ENCODE measurements at regions not wholly inside any gene's neighbourhood (a gene's known extent, or its start where the extent isn't known, plus 50 kb on each side); places are given as distances from the start of the nearest gene placed in this dataset.

GRCh38 chr9:82146677-82147076 lies 158.1 kb downstream of the SPATA31D1 start:
- WGBS (ENCODE audit: extremely low coverage, insufficient read length, low lambda C conversion rate): no CpG with 5 or more reads among the region's 4 CpGs
- Mint-ChIP-seq H3K27ac (no peak overlapping the region; a peak in 1 of 7 replicates), H3K36me3 (ENCODE audit: insufficient read depth in 1 of 3, low read depth in 3 of 3) (no peaks in the 10 kb centered on the region), H3K9me3 (no peaks in the 10 kb centered on the region), H3K4me1 (peaks cover 7 to 9% of the 10 kb centered on the region in 2 experiments; a peak in 2 of 4 replicates), H3K27me3 (ENCODE audit: low read depth) (no peaks in the 10 kb centered on the region), H3K4me3 (no peak overlapping the region)
- Histone ChIP-seq H2BK12ac (ENCODE audit: insufficient read length, low read depth, low read length) (no peak overlapping the region), H3K9ac (ENCODE audit: extremely low read depth, insufficient read length, low read length) (no peak overlapping the region), H2BK20ac (ENCODE audit: low read depth, low read length, poor library complexity, severe bottlenecking) (no peak overlapping the region), H3K9me3 (ENCODE audit: control insufficient read depth, low read depth, low read length) (no peaks in the 10 kb centered on the region), H3K79me2 (ENCODE audit: insufficient read depth, low read length) (no peaks in the 10 kb centered on the region), H3K18ac (ENCODE audit: insufficient read length, low read depth, low read length) (no peak overlapping the region), H2AFZ (ENCODE audit: low read length) (no peak overlapping the region), H3K27ac (ENCODE audit: insufficient read length, low read depth, low read length) (no peak overlapping the region), H3K14ac (ENCODE audit: insufficient read depth, low read length) (no peak overlapping the region), H4K20me1 (ENCODE audit: control insufficient read depth, insufficient read depth, insufficient read length) (no peaks in the 10 kb centered on the region), H3K79me1 (ENCODE audit: insufficient read depth, low read depth, low read length, poor library complexity, severe bottlenecking) (no peaks in the 10 kb centered on the region), H3K4me1 (ENCODE audit: insufficient read depth, low read length) (no peaks in the 10 kb centered on the region), H3K23me2 (ENCODE audit: insufficient read length, low read depth, low read length, poor library complexity, severe bottlenecking) (no peaks in the 10 kb centered on the region), H3K4me2 (ENCODE audit: insufficient read depth, insufficient read length, low read length) (no peak overlapping the region), H4K8ac (replicated peaks; ENCODE audit: insufficient read length, low read depth, low read length) (no peak overlapping the region), H2AK5ac (ENCODE audit: insufficient read length, low read length) (no peak overlapping the region), H4K5ac (ENCODE audit: insufficient read length, low read depth, low read length) (no peak overlapping the region), H2BK5ac (ENCODE audit: insufficient read length, low read length) (no peak overlapping the region), H3K27me3 (ENCODE audit: insufficient read depth, low read length) (no peaks in the 10 kb centered on the region), H2BK120ac (ENCODE audit: low read depth, low read length, poor library complexity, severe bottlenecking) (no peak overlapping the region), H3K56ac (ENCODE audit: insufficient read length, low read depth, low read length) (no peak overlapping the region), H4K91ac (ENCODE audit: insufficient read length, low read depth, low read length) (no peak overlapping the region), H3T11ph (ENCODE audit: low read length) (no peak overlapping the region), H2BK15ac (ENCODE audit: low read depth, low read length) (no peak overlapping the region), H3K4ac (ENCODE audit: low read depth, low read length) (no peak overlapping the region), H3K23ac (ENCODE audit: insufficient read length, low read depth, low read length) (no peak overlapping the region)
- no peak for DNase-seq
- TF ChIP-seq, protein P1, sequence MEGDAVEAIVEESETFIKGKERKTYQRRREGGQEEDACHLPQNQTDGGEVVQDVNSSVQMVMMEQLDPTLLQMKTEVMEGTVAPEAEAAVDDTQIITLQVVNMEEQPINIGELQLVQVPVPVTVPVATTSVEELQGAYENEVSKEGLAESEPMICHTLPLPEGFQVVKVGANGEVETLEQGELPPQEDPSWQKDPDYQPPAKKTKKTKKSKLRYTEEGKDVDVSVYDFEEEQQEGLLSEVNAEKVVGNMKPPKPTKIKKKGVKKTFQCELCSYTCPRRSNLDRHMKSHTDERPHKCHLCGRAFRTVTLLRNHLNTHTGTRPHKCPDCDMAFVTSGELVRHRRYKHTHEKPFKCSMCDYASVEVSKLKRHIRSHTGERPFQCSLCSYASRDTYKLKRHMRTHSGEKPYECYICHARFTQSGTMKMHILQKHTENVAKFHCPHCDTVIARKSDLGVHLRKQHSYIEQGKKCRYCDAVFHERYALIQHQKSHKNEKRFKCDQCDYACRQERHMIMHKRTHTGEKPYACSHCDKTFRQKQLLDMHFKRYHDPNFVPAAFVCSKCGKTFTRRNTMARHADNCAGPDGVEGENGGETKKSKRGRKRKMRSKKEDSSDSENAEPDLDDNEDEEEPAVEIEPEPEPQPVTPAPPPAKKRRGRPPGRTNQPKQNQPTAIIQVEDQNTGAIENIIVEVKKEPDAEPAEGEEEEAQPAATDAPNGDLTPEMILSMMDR (conservative IDR thresholded peaks at IDR 0.05): no peak
